ENCODE measurements at regions not wholly inside any gene's neighbourhood (a gene's known extent, or its start where the extent isn't known, plus 50 kb on each side); places are given as distances from the start of the nearest gene placed in this dataset.

DNA sequence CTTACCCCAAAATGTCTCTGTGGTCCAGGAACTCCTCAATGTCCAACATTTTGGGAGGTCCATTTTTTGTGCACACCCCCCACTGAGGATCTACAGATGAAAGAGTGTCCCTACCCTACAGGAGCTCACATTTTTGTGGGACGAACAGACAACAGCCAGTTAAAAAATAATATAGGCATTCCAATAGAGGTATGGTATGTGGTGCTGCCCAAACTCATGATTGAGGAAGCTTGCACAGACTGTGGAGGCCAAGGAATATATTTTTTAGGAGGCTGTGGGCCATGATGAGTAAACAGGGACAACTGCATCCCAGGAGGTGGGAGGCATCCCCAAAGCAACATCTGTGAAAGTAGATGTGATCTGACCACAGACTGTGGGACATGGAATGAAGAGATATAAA is 181.0 kb upstream of the HCCS start:
- H3K4me3 ChIP-seq = no peak overlapping the region
- H3K27ac ChIP-seq = no peak overlapping the region
- ATAC-seq (no peak), DNase-seq (no peak)
- 60 to 83% methylated on average over 1 of the region's 1 CpG for WGBS, 2 donors
- no peaks in the 10 kb centered on the region for H3K36me3 ChIP-seq (replicated peaks in 1 of 2; ENCODE audit: insufficient read depth in 1 of 2, low read depth in 2 of 2)
- no peak for TF ChIP-seq POLR2A (IDR thresholded peaks at IDR 0.05)
- TF ChIP-seq, protein P1, sequence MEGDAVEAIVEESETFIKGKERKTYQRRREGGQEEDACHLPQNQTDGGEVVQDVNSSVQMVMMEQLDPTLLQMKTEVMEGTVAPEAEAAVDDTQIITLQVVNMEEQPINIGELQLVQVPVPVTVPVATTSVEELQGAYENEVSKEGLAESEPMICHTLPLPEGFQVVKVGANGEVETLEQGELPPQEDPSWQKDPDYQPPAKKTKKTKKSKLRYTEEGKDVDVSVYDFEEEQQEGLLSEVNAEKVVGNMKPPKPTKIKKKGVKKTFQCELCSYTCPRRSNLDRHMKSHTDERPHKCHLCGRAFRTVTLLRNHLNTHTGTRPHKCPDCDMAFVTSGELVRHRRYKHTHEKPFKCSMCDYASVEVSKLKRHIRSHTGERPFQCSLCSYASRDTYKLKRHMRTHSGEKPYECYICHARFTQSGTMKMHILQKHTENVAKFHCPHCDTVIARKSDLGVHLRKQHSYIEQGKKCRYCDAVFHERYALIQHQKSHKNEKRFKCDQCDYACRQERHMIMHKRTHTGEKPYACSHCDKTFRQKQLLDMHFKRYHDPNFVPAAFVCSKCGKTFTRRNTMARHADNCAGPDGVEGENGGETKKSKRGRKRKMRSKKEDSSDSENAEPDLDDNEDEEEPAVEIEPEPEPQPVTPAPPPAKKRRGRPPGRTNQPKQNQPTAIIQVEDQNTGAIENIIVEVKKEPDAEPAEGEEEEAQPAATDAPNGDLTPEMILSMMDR (IDR thresholded peaks at IDR 0.05) = no peak
- H3K27me3 ChIP-seq = no peaks in the 10 kb centered on the region
- intact Hi-C loops (cut with DNase I) = no loop called here
- H3K9me3 ChIP-seq = no peaks in the 10 kb centered on the region
- no peaks in the 10 kb centered on the region for H3K4me1 ChIP-seq

DNA sequence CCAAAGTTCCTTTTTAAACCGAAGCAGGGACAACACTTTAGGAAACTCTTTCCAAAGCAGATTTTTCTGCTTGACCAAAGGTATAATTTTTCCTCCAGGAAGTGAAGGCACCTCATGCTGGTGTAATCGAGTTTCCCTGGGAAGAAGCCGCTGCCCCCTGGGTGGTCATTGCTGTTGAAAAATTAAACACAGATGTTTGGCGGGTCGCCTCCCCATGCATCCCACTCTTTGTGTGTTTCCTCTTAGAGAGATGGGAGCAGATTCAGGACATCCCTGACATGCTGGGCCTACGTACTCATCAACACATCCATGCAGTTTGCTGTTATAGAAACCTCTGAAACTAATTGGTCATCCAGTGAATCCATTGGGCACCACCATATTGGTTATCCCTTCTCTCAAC is 179.2 kb upstream of the HCCS start:
- no peak for DNase-seq
- TF ChIP-seq, protein P1 (IDR thresholded peaks at IDR 0.05) = no peak
- no peak for TF ChIP-seq POLR2A (IDR thresholded peaks at IDR 0.05)
- no peak for ATAC-seq
- no peaks in the 10 kb centered on the region for H3K9me3 ChIP-seq
- H3K36me3 ChIP-seq (replicated peaks in 1 of 2; ENCODE audit: insufficient read depth in 1 of 2, low read depth in 2 of 2) = no peaks in the 10 kb centered on the region
- intact Hi-C loops (cut with DNase I) = no loop called here
- no peak overlapping the region for H3K4me3 ChIP-seq
- WGBS, 2 donors = 89 to 97% methylated on average over 6 of the region's 6 CpGs
- no peaks in the 10 kb centered on the region for H3K4me1 ChIP-seq
- H3K27me3 ChIP-seq = no peaks in the 10 kb centered on the region
- no peak overlapping the region for H3K27ac ChIP-seq

DNA sequence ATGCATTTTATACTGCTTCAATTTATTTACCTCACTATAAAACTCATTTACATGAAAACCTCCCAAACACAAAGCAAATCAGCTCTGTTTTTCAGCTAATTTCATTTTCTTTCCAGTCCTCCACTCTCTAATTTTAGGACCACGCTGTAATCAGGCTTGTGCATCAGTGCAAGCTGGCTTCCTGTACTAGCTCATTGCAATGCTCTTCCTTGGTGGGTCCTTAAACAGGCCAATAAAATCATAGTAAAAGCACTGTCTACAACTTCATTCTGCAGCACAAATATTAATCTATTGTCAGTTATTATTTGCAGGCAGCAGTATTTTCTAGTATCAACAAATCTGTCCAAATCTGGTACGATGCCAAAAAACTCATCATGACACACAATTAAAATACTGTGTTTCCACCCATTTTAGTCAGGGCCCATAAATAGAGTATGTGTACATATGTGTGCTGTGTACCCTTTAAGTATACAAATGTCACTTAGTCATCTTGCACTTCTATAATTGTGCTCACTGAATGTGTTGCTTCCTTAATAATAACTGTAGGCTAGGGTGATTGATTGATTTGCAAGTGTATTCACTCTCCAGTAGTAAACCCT is 178.2 kb upstream of the HCCS start:
- Histone ChIP-seq H3K4me3 (no peak overlapping the region), H3K36me3 (replicated peaks in 1 of 2; ENCODE audit: insufficient read depth in 1 of 2, low read depth in 2 of 2) (no peaks in the 10 kb centered on the region), H3K9me3 (no peaks in the 10 kb centered on the region), H3K4me1 (no peaks in the 10 kb centered on the region), H3K27ac (no peak overlapping the region), H3K27me3 (no peaks in the 10 kb centered on the region)
- TF ChIP-seq, protein P1 (IDR thresholded peaks at IDR 0.05) = no peak
- no peak for TF ChIP-seq POLR2A (IDR thresholded peaks at IDR 0.05)
- ATAC-seq (no peak), DNase-seq (no peak)
- intact Hi-C loops (cut with DNase I) = no loop called here
- 79 to 81% methylated on average over 2 of the region's 2 CpGs for WGBS, 2 donors

DNA sequence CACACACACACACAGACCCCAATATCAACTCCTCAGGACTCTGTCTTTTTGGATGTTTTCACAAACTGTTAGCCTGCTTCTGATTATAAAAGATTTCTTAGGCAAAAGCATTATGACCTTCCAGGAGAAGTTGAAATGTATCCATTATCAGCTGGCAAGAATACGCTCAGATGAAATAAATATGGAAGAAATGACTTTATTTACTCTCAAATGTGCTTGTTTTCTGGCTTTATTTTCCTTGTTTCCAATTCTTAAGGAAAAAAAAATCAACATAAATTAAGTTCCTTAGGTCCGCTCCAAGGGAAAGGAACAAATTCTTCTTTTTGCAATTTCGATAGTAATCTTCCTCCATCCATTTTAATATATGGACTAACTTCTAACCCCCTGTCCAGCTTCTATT is 175.6 kb upstream of the HCCS start:
- H3K36me3 ChIP-seq (replicated peaks in 1 of 2; ENCODE audit: insufficient read depth in 1 of 2, low read depth in 2 of 2) = no peaks in the 10 kb centered on the region
- no peaks in the 10 kb centered on the region for H3K9me3 ChIP-seq
- ATAC-seq (no peak), DNase-seq (no peak)
- no peaks in the 10 kb centered on the region for H3K27me3 ChIP-seq
- 76 to 85% methylated on average over 3 of the region's 3 CpGs for WGBS, 2 donors
- intact Hi-C loops (cut with DNase I) = no loop called here
- no peaks in the 10 kb centered on the region for H3K4me1 ChIP-seq
- TF ChIP-seq POLR2A (IDR thresholded peaks at IDR 0.05) = no peak
- TF ChIP-seq, protein P1 (IDR thresholded peaks at IDR 0.05) = no peak
- H3K4me3 ChIP-seq = no peak overlapping the region
- no peak overlapping the region for H3K27ac ChIP-seq

DNA sequence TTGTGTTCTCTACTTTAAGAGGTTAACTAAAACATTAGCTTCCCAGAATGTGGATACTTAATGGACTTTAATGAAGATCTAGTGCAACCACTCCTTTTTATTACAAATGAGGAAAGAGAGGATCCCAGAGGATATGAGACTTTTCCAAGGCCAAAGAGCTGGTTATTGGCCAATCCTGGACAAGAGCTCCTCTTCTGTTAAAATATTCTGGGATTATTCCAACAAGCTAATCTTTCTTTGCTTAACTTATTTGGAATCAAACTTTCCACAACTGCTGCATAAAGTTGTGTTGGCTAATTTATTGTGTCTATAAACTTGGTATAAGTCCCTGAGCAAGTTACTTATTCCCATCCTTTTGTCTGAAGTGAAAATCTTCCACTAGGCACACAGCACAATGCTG is 174.2 kb upstream of the HCCS start:
- Histone ChIP-seq H3K27ac (no peak overlapping the region), H3K36me3 (replicated peaks in 1 of 2; ENCODE audit: insufficient read depth in 1 of 2, low read depth in 2 of 2) (no peaks in the 10 kb centered on the region), H3K4me1 (no peaks in the 10 kb centered on the region), H3K27me3 (no peaks in the 10 kb centered on the region), H3K9me3 (no peaks in the 10 kb centered on the region), H3K4me3 (no peak overlapping the region)
- no peak for DNase-seq
- intact Hi-C loops (cut with DNase I) = no loop called here
- TF ChIP-seq, protein P1 (IDR thresholded peaks at IDR 0.05) = no peak
- no peak for TF ChIP-seq POLR2A (IDR thresholded peaks at IDR 0.05)
- no peak for ATAC-seq
